Fibroblast of mammary gland (primary cell): ENCODE measurements at regions not wholly inside any gene's neighbourhood (a gene's known extent, or its start where the extent isn't known, plus 50 kb on each side); places are given as distances from the start of the nearest gene placed in this dataset.

Experiments
- DNase-seq: peaks from one replicate; pipeline ENCODE4 v3.0.0-alpha.2; 2010; ENCODE audit warnings: low read depth
- H3K4me3 ChIP-seq: 2 replicates; pipeline ENCODE4 v1.5.1; 2011; ENCODE audit warnings: low read depth, mild to moderate bottlenecking, low read length, moderate library complexity; ENCODE audit not compliant: control insufficient read depth
- CTCF ChIP-seq: conservative IDR thresholded peaks from 2 replicates; pipeline ENCODE4 v1.5.1; 2011; ENCODE audit warnings: low read depth, low read length, inconsistent platforms; ENCODE audit not compliant: control insufficient read depth, insufficient read depth

GRCh38 chr6:78059171-78059570 lies 406.3 kb downstream of the MEI4 start:
- H3K4me3 ChIP-seq = no peak overlapping the region
- no peak for DNase-seq
- TF ChIP-seq CTCF = no peak

GRCh38 chr6:78062993-78063392 lies 410.2 kb downstream of the MEI4 start:
- no peak overlapping the region for H3K4me3 ChIP-seq
- no peak for DNase-seq
- TF ChIP-seq CTCF = no peak

GRCh38 chr6:78076371-78076770 lies 423.5 kb downstream of the MEI4 start:
- no peak for TF ChIP-seq CTCF
- no peak overlapping the region for H3K4me3 ChIP-seq
- DNase-seq = no peak

- no peak for DNase-seq
- TF ChIP-seq CTCF = no peak
Observed at GRCh38 chr6:78089531-78089930, 436.7 kb downstream of the MEI4 start.

GRCh38 chr6:78093906-78094305 lies 441.1 kb downstream of the MEI4 start:
- no peak for TF ChIP-seq CTCF

More at GRCh38 chr6:78089531-78089930, 436.7 kb downstream of the MEI4 start:
- no peak overlapping the region for H3K4me3 ChIP-seq

GRCh38 chr6:78101387-78101786 lies 448.5 kb downstream of the MEI4 start:
- DNase-seq = no peak
- H3K4me3 ChIP-seq = no peak overlapping the region
- no peak for TF ChIP-seq CTCF

More at GRCh38 chr6:78093906-78094305, 441.1 kb downstream of the MEI4 start:
- no peak for DNase-seq
- no peak overlapping the region for H3K4me3 ChIP-seq

- H3K4me3 ChIP-seq = no peak overlapping the region
- no peak for DNase-seq
- TF ChIP-seq CTCF = no peak
Observed at GRCh38 chr6:78110641-78111040, 457.8 kb downstream of the MEI4 start.
